Keratinocyte (primary cell): ENCODE measurements at regions not wholly inside any gene's neighbourhood (a gene's known extent, or its start where the extent isn't known, plus 50 kb on each side); places are given as distances from the start of the nearest gene placed in this dataset.

Source experiments
- DNase-seq: peaks from one replicate; pipeline ENCODE4 v3.0.0-alpha.2; 2011; ENCODE audit warnings: low read depth, missing footprints, low spot score
- FAIRE-seq: peaks from 2 replicates; lab custom pipeline; 2011; peaks lifted over from hg19 to GRCh38; lab: Jason Lieb, UNC
- H2AFZ ChIP-seq: 2 replicates; pipeline ENCODE4 v1.6.0; 2012; ENCODE audit warnings: low read length, control low read depth, inconsistent platforms; ENCODE audit not compliant: control insufficient read depth
- H3K27ac ChIP-seq: 2 replicates; pipeline ENCODE4 v1.5.1; 2011; ENCODE audit warnings: low read length; ENCODE audit not compliant: control insufficient read depth, insufficient read depth
- H3K27me3 ChIP-seq: 3 replicates; pipeline ENCODE4 v1.6.0; 2011; ENCODE audit warnings: low read length; ENCODE audit not compliant: control insufficient read depth, insufficient read depth; ENCODE audit errors: extremely low read depth
- H3K36me3 ChIP-seq, 2 experiments: 2 replicates in 1 of 2; 3 replicates in 1 of 2; pipeline ENCODE4 v1.5.1; 2011; ENCODE audit warnings: low read length in 2 of 2, mild to moderate bottlenecking in 1 of 2; ENCODE audit not compliant: control insufficient read depth in 2 of 2, insufficient read depth in 2 of 2; ENCODE audit errors: extremely low read depth in 1 of 2
- H3K4me1 ChIP-seq: 3 replicates; pipeline ENCODE4 v1.5.1; 2011; ENCODE audit warnings: low read length; ENCODE audit not compliant: control insufficient read depth, insufficient read depth; ENCODE audit errors: extremely low read depth
- H3K4me2 ChIP-seq: 3 replicates; pipeline ENCODE4 v1.6.0; 2011; ENCODE audit warnings: low read depth, low read length; ENCODE audit not compliant: control insufficient read depth, insufficient read depth; ENCODE audit errors: extremely low read depth
- H3K4me3 ChIP-seq, 3 experiments: fragments of 200-600 bp in 1 of 3; sonication (generic) in 1 of 3; 2 replicates in 2 of 3; 3 replicates in 1 of 3; pipeline ENCODE4 v1.5.1; 2011 to 2016; ENCODE audit warnings: low read length in 3 of 3, mild to moderate bottlenecking in 3 of 3, control low read depth in 2 of 3, inconsistent platforms in 1 of 3, low read depth in 1 of 3, mixed read lengths in 1 of 3, mixed run types in 1 of 3, moderate library complexity in 1 of 3; ENCODE audit not compliant: control insufficient read depth in 2 of 3, insufficient read depth in 2 of 3; ENCODE audit errors: extremely low read depth in 1 of 3
- H3K79me2 ChIP-seq: 2 replicates; pipeline ENCODE4 v1.6.0; 2012; ENCODE audit warnings: low read length; ENCODE audit not compliant: control insufficient read depth, insufficient read depth
- H3K9ac ChIP-seq: 3 replicates; pipeline ENCODE4 v1.6.0; 2011; ENCODE audit warnings: low read length; ENCODE audit not compliant: control insufficient read depth, insufficient read depth; ENCODE audit errors: extremely low read depth
- H3K9me1 ChIP-seq: 3 replicates; pipeline ENCODE4 v1.6.0; 2011; ENCODE audit warnings: low read length; ENCODE audit not compliant: control insufficient read depth, insufficient read depth; ENCODE audit errors: extremely low read depth
- H3K9me3 ChIP-seq: 2 replicates; pipeline ENCODE4 v1.5.1; 2012; ENCODE audit warnings: low read depth, low read length; ENCODE audit not compliant: control insufficient read depth
- H4K20me1 ChIP-seq: 3 replicates; pipeline ENCODE4 v1.6.0; 2011; ENCODE audit warnings: low read length; ENCODE audit not compliant: control insufficient read depth, insufficient read depth; ENCODE audit errors: extremely low read depth
- EZH2 ChIP-seq: IDR thresholded peaks from one replicate; pipeline ENCODE4 v1.6.1; 2012; ENCODE audit warnings: inconsistent platforms, mild to moderate bottlenecking, low read length, moderate library complexity
- dilution Hi-C: fragments of 300-500 bp; cut with MboI; formaldehyde crosslinking; loops from one replicate; pipeline ENCODE4 v1.7.0; 2020; ENCODE audit warnings: low sequenced_read_pairs; ENCODE audit not compliant: extremely low pct_ligation_motif_present
- TF ChIP-seq, protein P1 (sequence below), 3 experiments: IDR thresholded peaks in 1 of 3; conservative IDR thresholded peaks in 1 of 3; optimal IDR thresholded peaks in 1 of 3; 2 replicates in 2 of 3; 3 replicates in 1 of 3; pipeline versions ENCODE3 to v1.5.1; 2011; ENCODE audit warnings: low read length in 3 of 3, mild to moderate bottlenecking in 3 of 3, moderate library complexity in 2 of 3, control low read depth in 1 of 3, inconsistent platforms in 1 of 3; ENCODE audit not compliant: insufficient read depth in 2 of 3; ENCODE audit errors: extremely low read depth in 1 of 3

DNA sequence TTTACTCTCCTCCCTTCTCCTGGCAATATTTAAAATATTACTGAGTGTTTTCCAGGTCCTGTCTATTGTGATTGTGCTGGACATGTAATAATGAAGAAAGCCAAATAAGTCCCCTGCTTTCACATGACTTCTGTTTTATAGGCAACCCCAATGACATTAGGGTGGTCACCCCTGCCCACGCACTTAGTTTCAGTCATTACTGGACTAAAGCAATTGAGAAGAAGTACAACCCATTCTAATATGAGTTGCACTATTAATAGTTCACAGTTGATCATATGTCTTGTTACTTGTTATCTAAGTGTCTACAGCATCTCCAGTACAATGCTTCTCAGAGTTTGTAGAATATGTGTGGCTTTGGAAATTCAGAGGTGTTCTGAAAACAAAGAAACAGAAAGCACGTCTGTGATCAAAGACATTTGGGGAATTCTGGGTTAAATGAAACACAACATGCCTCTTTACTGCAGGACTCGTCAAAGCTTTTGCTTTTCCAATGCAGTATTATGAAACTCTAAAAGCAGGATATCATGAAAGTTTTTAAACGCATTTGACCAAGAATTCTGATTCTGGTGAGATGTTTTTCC is 789.5 kb downstream of the DHX35 start:
- H3K27ac ChIP-seq: no peak overlapping the region
- dilution Hi-C loops: no loop called here

GRCh38 chr20:39745380-39745779 is 783.2 kb downstream of the DHX35 start:
- H3K4me1 ChIP-seq: no peaks in the 10 kb centered on the region
- no peaks in the 10 kb centered on the region for H4K20me1 ChIP-seq
- no peak overlapping the region for H3K27ac ChIP-seq
- no peaks in the 10 kb centered on the region for H3K36me3 ChIP-seq
- no peak overlapping the region for H3K4me2 ChIP-seq
- DNase-seq: no peak
- no peak overlapping the region for H3K9ac ChIP-seq
- no peaks in the 10 kb centered on the region for H3K9me3 ChIP-seq
- H3K4me3 ChIP-seq: no peak overlapping the region
- dilution Hi-C loops: no loop called here
- no peaks in the 10 kb centered on the region for H3K79me2 ChIP-seq
- no peaks in the 10 kb centered on the region for H3K9me1 ChIP-seq
- FAIRE-seq: no peak
- TF ChIP-seq EZH2: no peak
- TF ChIP-seq, protein P1, sequence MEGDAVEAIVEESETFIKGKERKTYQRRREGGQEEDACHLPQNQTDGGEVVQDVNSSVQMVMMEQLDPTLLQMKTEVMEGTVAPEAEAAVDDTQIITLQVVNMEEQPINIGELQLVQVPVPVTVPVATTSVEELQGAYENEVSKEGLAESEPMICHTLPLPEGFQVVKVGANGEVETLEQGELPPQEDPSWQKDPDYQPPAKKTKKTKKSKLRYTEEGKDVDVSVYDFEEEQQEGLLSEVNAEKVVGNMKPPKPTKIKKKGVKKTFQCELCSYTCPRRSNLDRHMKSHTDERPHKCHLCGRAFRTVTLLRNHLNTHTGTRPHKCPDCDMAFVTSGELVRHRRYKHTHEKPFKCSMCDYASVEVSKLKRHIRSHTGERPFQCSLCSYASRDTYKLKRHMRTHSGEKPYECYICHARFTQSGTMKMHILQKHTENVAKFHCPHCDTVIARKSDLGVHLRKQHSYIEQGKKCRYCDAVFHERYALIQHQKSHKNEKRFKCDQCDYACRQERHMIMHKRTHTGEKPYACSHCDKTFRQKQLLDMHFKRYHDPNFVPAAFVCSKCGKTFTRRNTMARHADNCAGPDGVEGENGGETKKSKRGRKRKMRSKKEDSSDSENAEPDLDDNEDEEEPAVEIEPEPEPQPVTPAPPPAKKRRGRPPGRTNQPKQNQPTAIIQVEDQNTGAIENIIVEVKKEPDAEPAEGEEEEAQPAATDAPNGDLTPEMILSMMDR (optimal IDR thresholded peaks at IDR 0.05 in 1 of 3, IDR thresholded peaks at IDR 0.05 in 1 of 3, conservative IDR thresholded peaks at IDR 0.05 in 1 of 3; ENCODE audit: extremely low read depth in 1 of 3, insufficient read depth in 2 of 3, low read length in 3 of 3): no peak
- H2AFZ ChIP-seq: no peak overlapping the region
- H3K27me3 ChIP-seq: no peaks in the 10 kb centered on the region

More for the DNA sequence above, 789.5 kb downstream of the DHX35 start:
- Histone ChIP-seq H4K20me1 (no peaks in the 10 kb centered on the region), H3K9me1 (no peaks in the 10 kb centered on the region), H3K27me3 (no peaks in the 10 kb centered on the region), H3K4me3 (no peak overlapping the region), H3K79me2 (no peaks in the 10 kb centered on the region), H3K36me3 (no peaks in the 10 kb centered on the region), H3K4me2 (no peak overlapping the region), H3K9ac (no peak overlapping the region), H3K4me1 (no peaks in the 10 kb centered on the region), H2AFZ (no peak overlapping the region), H3K9me3 (no peaks in the 10 kb centered on the region)
- DNase-seq: no peak
- no peak for TF ChIP-seq EZH2
- TF ChIP-seq, protein P1 (optimal IDR thresholded peaks at IDR 0.05 in 1 of 3, IDR thresholded peaks at IDR 0.05 in 1 of 3, conservative IDR thresholded peaks at IDR 0.05 in 1 of 3; ENCODE audit: extremely low read depth in 1 of 3, insufficient read depth in 2 of 3, low read length in 3 of 3): no peak
- no peak for FAIRE-seq
